Stimulated activated CD8-positive, alpha-beta memory T cell treated with anti-CD3 and anti-CD28 coated beads, Interleukin-2, amount 100 ng/mL, for 1 hour (primary cell): ENCODE measurements at regions not wholly inside any gene's neighbourhood (a gene's known extent, or its start where the extent isn't known, plus 50 kb on each side); places are given as distances from the start of the nearest gene placed in this dataset.

Experiments
- DNase-seq, 2 donors: peaks; one replicate each; pipeline ENCODE4 v3.0.0-alpha.2; 2020; ENCODE audit warnings: low read depth in 2 of 2

DNA sequence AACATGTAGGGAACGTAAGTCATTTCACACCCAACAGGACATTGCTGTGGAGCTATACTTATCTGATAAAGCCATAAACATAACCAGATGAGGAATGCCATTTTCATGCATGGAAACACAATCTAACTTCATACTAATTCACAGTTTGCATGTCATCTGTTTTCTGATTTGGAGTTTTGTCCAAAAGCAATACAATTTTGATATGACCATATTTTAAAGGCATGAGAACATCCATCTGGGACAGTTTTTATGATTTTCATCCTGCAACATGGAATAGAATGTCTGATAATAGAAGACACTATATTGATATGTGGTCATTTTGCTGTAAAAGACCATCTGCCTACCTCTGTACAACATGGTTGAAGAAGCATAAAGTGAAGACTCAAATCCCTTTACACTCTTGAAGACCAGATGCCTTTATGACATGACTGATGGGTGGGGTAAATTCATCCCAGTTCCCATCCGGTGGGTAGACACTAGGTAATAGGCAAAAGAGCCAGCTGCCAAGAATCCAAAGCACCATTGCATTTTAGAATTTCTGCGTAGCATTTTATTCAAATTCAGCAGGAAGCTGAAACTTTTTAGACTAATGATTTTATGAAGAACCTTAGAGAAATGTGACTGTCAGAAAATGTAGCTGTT is 309.8 kb downstream of the LMO7 start:
- DNase-seq: no peak

DNA sequence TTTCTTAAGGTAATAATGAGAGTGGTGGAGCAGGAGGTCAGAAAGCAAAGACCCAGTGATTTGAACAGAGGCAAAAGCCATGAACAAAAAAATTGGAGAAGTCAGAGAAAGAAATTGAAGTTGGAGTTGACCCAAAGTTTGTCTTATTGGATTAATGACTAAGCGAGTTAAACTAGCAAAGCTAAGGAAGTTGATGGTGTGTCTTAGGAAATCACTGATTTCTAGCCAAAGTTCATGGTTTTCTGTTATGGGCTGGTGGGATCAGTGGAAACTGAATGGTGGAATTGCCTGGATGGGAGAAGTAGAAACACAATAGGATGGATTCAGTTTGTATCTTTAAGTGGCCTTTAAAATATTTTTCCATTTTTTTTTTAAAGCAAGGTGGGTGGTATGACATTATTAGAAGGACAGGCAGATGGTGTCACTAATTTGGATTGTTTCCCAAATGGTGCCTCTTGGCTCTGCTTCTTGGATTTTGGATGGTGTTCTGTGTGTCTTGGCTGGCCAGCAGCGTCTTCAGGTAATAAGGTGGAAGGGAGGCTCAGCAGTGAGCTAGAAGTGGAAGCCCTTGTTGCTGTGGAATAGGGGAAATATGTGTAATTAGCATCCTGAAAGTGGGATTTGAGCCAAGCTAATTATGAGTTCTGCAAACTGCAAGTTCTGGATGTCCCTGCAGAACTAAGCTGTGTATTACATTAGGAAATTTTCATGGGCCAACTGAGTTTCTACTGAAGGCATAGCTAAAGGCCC is 302.9 kb downstream of the LMO7 start:
- no peak for DNase-seq

DNA sequence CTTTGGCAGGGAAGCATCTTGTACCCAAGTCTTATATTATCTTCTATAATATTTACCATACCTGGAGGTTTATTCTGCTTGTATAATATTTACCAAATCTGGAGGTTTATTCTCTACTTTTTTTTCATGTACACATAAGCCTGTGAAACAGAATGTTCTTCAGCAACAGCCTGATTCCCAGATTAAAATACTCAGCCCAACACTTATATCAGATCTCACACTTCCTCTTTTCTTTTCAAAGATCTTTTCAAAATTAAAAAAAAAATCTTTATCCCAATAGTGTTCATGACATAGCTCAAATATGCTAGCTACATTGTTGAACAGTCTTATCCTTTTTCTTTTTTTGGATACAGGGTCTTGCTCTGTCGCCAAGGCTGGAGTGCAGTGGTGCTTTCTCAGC is 300.7 kb downstream of the LMO7 start:
- DNase-seq: no peak

DNA sequence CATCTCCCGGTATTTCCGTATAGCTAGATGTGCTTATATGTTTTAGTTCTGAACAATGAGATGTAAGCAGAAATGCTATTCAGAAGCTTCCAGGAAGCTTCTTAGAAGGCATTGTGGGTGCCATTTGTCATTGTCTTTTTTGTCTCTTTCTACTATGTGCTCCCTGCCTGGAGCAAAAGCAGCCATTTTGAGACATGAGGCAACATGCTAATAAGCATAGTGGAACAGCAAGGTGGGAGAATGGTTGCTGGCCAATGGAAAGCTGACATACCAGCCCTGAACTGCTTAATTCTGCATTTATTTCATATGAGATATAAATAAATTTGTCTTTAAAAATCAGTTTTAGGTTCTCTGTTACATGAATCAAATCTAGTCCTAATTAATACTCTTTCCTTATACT is 299.7 kb downstream of the LMO7 start:
- no peak for DNase-seq

DNA sequence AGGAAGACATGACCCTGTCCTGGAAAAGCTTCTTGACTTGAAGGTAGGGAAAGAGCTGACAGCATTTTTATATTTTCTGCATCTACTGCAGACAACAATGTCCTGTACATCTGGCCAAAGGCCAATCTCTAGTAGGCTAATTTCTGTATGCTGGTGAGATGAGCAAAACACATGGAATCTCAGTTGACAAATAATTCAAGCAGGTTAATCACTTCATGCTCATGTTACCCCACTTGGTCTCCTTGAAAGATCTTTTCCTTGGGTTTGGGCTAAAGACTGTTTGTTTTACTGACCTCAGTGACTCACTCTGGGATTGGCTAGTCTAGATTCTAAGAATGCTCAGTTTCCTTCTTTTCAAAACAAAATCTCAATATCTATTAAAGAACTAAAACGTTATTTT is 298.8 kb downstream of the LMO7 start:
- no peak for DNase-seq

DNA sequence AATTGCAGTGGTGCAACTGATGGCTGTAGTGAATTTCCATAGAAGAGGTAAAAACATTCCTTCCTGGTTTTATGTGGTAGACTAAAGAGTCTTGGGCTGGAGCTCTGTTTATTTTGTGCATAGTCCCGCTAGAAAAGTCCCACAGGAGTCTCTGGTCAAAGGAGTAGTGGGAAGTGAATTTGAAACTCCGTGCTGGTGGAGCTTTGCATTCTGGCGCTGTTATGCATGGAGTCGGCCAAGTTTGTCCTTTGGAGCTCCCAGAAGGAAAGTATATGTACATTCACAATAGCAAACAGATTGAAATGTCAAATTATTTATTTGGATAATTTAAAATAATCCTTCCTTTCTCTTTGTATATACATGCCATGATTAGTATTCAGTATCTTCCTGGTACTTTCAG is 296.5 kb downstream of the LMO7 start:
- DNase-seq: no peak

DNA sequence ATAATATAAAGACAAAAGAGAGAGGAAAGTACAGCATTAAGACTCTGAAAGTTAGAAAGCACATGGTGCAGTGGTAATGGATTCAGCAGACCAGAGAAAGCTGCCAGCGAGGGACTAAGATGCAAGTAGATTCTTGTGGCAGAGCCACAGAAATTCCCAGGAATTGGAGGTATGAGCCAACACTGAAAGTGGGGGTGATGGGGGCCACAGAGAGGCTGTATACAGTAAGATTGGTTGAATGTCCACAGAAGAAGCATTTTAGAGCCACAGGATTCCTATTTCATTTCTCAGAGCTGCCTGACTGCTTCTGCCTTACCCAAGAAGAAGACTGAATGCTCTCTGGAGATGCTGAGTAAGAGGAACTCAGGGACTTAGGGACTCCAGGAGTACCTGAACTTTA is 295.0 kb downstream of the LMO7 start:
- no peak for DNase-seq

DNA sequence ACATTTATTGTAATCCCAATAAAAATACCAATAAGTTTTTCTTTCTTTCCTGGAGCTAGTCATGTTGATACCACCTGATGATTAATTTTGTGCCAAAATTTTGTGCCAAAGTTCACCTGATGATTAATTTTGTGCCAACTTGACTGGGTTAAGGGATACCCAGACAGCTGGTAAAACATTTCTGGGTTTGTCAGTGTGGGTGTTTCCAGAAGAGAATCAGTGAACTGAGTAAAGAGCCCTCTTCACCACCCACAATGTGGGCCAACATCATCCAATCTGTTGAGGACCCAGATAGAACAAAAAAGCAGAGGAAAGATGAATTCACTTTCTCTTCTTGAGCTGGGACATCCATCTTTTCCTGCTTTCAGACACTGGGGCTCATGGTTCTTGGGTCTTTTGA is 292.9 kb downstream of the LMO7 start:
- DNase-seq: no peak

DNA sequence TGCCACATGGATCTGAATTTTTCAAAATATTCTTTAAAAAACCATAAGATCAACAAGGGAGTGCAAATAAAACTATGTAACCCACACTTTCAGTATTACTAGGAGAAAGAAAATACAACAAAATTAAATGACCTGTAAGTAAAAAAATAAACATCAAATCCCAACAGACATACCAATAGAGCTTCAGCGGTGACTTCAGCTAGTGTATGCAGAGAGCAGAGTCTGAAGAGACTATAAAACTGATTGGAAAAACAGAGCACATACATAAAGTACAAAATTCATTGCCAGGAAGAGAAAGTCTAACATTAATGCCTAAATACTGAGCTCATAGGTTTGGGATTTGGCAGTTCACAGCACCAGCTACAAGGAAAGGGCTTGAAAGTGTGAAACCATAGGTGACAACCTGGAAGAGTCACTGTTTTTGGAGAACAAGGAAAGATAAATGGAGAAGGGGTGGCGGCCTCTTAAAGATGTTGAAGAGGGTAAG is 291.1 kb downstream of the LMO7 start:
- DNase-seq: no peak

DNA sequence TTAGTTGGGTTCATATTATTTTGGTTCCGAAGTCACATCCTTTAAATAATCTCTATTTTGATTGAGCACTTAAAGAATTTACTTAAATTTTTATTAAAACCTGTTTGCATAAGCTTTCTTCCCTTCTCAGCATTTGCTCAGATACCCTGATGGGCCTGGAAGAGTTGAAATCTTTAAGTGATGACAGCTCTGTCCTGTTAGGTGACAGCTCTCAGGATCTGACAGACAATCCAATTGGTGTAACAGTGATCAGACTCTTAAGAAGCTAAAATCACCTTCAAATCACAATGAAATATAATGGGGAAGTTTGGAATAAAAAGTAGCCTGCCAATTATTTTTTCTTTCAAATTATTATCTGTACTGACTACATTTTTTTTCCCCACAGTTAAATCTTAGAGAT is 284.4 kb downstream of the LMO7 start:
- DNase-seq: no peak

DNA sequence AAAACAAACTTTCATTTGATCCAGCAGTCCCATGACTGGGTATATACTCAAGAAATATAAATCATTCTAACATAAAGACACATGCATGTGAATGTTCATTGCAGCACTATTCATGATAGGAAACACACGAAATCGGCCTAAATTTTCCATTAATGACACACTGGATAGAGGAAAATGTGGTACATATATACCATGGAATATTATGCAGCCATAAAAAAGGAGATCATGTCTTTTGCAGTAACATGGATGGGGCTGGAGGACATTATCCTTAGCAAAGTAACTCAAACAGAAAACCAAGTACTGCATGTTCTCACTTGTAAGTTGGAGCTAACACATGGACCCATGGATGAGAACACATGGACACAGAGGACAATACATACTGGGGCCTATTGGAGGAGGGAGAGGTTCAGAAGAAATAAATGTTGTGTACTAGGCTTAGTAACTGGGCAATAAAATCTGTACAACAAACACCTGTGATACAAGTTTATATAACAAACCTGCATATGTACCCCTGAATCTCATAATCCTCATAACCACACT is 283.6 kb downstream of the LMO7 start:
- no peak for DNase-seq

DNA sequence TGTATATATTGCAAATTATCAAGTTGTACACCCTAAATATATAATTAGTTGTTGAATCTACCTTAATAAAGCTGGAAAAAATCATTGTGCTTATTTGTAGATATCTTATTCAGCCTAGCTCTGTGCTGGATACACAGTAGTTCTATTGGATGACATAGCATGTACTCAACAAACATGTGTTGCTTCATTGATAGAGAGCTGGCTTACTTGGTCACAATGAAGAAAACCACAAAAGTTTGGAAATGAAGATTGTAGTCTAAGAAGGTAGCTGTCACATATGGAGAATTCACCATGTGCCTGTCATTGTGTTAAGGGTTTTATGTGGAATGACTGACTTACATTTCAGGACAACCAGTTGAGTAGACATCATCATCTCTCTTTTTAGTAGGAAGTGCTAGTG is 278.9 kb downstream of the LMO7 start:
- no peak for DNase-seq

DNA sequence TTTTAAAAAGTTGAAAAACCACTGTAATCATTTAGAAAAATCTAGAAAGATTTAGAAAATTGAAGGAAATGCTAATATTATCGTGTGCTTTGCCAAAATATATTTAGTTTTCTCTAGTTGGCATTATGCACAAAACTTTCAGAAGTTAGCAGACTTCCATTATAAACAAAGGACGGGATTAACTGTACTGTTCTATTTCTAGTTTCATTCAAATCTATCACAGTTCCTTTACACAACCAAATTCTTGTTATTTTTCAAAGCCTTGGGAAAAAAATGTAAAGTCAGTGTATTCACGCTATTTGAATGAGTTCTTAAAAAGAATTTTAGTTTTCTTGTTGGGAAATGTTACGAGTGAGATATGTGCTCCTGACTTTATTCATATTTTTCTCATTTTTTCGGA is 277.8 kb downstream of the LMO7 start:
- DNase-seq: no peak

DNA sequence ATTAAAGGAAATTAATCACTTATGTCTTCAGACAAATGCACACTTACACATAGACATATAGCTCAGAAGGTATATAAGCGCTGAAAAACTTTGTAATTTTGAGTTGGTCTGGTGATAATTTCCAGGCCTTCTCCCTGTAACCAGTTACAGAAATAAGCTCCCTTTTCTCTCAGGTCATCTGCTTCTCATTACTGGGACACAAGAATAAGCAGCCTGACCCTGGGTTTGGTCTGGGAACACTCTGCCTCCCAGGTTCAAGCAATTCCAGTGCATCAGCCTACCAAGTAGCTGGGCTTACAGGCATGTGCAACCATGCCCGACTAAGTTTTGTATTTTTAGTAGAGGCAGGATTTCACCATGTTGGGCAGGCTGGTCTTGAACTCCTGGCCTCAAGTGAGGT is 274.5 kb downstream of the LMO7 start:
- DNase-seq: no peak
